Neural cell (in vitro differentiated cells): ENCODE measurements at regions not wholly inside any gene's neighbourhood (a gene's known extent, or its start where the extent isn't known, plus 50 kb on each side); places are given as distances from the start of the nearest gene placed in this dataset.

Experiments used
- H2AFZ ChIP-seq: fragments of 200-600, 300-800 bp; sonication (generic), shearing (Covaris generic); 2 replicates; pipeline ENCODE4 v1.6.0; 2014; ENCODE audit warnings: low read depth, mild to moderate bottlenecking, antibody characterized with exemption, low read length, moderate library complexity
- H3F3A ChIP-seq: fragments of 200-600 bp; shearing (Covaris generic); 2 replicates; pipeline ENCODE4 v1.6.1; 2016; ENCODE audit warnings: mild to moderate bottlenecking, moderate library complexity, mixed read lengths, antibody characterized with exemption, low read length; ENCODE audit not compliant: insufficient read depth, poor library complexity, severe bottlenecking
- H3K27ac ChIP-seq: fragments of 200-600, 300-800 bp; sonication (generic), shearing (Covaris generic); 2 replicates; pipeline ENCODE4 v1.5.1; 2014; ENCODE audit warnings: mild to moderate bottlenecking, low read length, moderate library complexity
- H3K27me3 ChIP-seq: fragments of 300-800, 200-600 bp; sonication (generic), shearing (Covaris generic); 2 replicates; pipeline ENCODE4 v1.6.0; 2014; ENCODE audit warnings: mild to moderate bottlenecking, low read depth, low read length, moderate library complexity; ENCODE audit not compliant: insufficient read depth
- H3K36me3 ChIP-seq: fragments of 300-800, 200-600 bp; sonication (generic), shearing (Covaris generic); 2 replicates; pipeline ENCODE4 v1.5.1; 2014; ENCODE audit warnings: mild to moderate bottlenecking, antibody characterized with exemption, low read length, moderate library complexity; ENCODE audit not compliant: insufficient read depth
- H3K4me2 ChIP-seq: fragments of 300-800, 200-600 bp; sonication (generic), shearing (Covaris generic); 2 replicates; pipeline ENCODE4 v1.6.0; 2014; ENCODE audit warnings: mild to moderate bottlenecking, low read length
- H3K4me3 ChIP-seq: fragments of 300-800, 200-600 bp; sonication (generic), shearing (Covaris generic); 2 replicates; pipeline ENCODE4 v1.5.1; 2014; ENCODE audit warnings: mild to moderate bottlenecking, low read length, moderate library complexity
- H3K79me2 ChIP-seq: fragments of 200-600 bp; shearing (Covaris generic); replicated peaks from 2 replicates; pipeline ENCODE4 v1.6.0; 2014; ENCODE audit warnings: mild to moderate bottlenecking, low read length, moderate library complexity; ENCODE audit not compliant: insufficient read depth
- H3K9ac ChIP-seq: fragments of 300-800, 200-600 bp; sonication (generic), shearing (Covaris generic); 2 replicates; pipeline ENCODE4 v1.6.1; 2016; ENCODE audit warnings: mild to moderate bottlenecking, low read length, mixed read lengths
- H3K9me2 ChIP-seq: fragments of 200-600 bp; shearing (Covaris generic); 2 replicates; pipeline ENCODE4 v1.6.1; 2016; ENCODE audit warnings: mild to moderate bottlenecking, low read length, mixed read lengths; ENCODE audit not compliant: insufficient read depth
- H3K9me3 ChIP-seq: fragments of 200-600, 300-800 bp; sonication (generic), shearing (Covaris generic); 2 replicates; pipeline ENCODE4 v1.6.1; 2016; ENCODE audit warnings: mild to moderate bottlenecking, mixed run types, low read length, moderate library complexity, mixed read lengths
- H4K20me1 ChIP-seq: fragments of 200-600 bp; shearing (Covaris generic); 2 replicates; pipeline ENCODE4 v1.6.1; 2016; ENCODE audit warnings: mild to moderate bottlenecking, mixed run types; ENCODE audit not compliant: insufficient read depth
- EP300 ChIP-seq: fragments of 450-650 bp; conservative IDR thresholded peaks from 2 replicates; pipeline ENCODE4 v1.6.1; 2014; ENCODE audit warnings: antibody characterized with exemption, mild to moderate bottlenecking, moderate library complexity; ENCODE audit not compliant: poor library complexity, severe bottlenecking
- EZH2 ChIP-seq: fragments of 200-600, 300-800 bp; shearing (Covaris generic), sonication (generic); IDR thresholded peaks from 2 replicates; pipeline ENCODE4 v1.6.1; 2014; ENCODE audit warnings: antibody characterized with exemption, low read length, borderline replicate concordance, mild to moderate bottlenecking; ENCODE audit not compliant: insufficient read depth, poor library complexity, severe bottlenecking
- MXI1 ChIP-seq: fragments of 450-650 bp; conservative IDR thresholded peaks from 2 replicates; pipeline ENCODE4 v1.6.1; 2014; ENCODE audit warnings: antibody characterized with exemption, mild to moderate bottlenecking; ENCODE audit not compliant: poor library complexity, severe bottlenecking
- POLR2AphosphoS5 ChIP-seq: IDR thresholded peaks from 2 replicates; pipeline ENCODE4 v1.6.1; 2012
- RAD21 ChIP-seq: fragments of 450-650 bp; conservative IDR thresholded peaks from 2 replicates; pipeline ENCODE4 v1.6.1; 2014; ENCODE audit warnings: antibody characterized with exemption, mild to moderate bottlenecking, moderate library complexity
- SMC3 ChIP-seq: fragments of 450-650 bp; conservative IDR thresholded peaks from 2 replicates; pipeline ENCODE4 v1.6.1; 2014; ENCODE audit warnings: antibody characterized with exemption, mild to moderate bottlenecking, moderate library complexity; ENCODE audit not compliant: poor library complexity
- TAF1 ChIP-seq: IDR thresholded peaks from 2 replicates; pipeline ENCODE4 v1.6.1; 2012; ENCODE audit warnings: low read depth
- TF ChIP-seq, protein P1 (sequence below): fragments of 450-650 bp; IDR thresholded peaks from 2 replicates; pipeline ENCODE4 v1.5.1; 2014; ENCODE audit warnings: antibody characterized with exemption, mild to moderate bottlenecking, moderate library complexity; ENCODE audit not compliant: poor library complexity, severe bottlenecking
- TF ChIP-seq, protein P2 (sequence below): IDR thresholded peaks from 2 replicates; pipeline ENCODE4 v1.6.1; 2012; ENCODE audit warnings: borderline replicate concordance

- Histone ChIP-seq H3K27ac (no peak overlapping the region), H3F3A (no peaks in the 10 kb centered on the region), H2AFZ (no peak overlapping the region), H3K9me3 (no peaks in the 10 kb centered on the region), H3K27me3 (no peaks in the 10 kb centered on the region), H3K36me3 (no peaks in the 10 kb centered on the region), H3K4me3 (no peak overlapping the region), H3K9me2 (no peaks in the 10 kb centered on the region), H3K9ac (no peak overlapping the region), H4K20me1 (no peaks in the 10 kb centered on the region), H3K79me2 (no peaks in the 10 kb centered on the region), H3K4me2 (no peak overlapping the region)
- no peak for TF ChIP-seq TAF1
- TF ChIP-seq RAD21: no peak
- TF ChIP-seq EZH2: no peak
- no peak for TF ChIP-seq POLR2AphosphoS5
- TF ChIP-seq, protein P1, sequence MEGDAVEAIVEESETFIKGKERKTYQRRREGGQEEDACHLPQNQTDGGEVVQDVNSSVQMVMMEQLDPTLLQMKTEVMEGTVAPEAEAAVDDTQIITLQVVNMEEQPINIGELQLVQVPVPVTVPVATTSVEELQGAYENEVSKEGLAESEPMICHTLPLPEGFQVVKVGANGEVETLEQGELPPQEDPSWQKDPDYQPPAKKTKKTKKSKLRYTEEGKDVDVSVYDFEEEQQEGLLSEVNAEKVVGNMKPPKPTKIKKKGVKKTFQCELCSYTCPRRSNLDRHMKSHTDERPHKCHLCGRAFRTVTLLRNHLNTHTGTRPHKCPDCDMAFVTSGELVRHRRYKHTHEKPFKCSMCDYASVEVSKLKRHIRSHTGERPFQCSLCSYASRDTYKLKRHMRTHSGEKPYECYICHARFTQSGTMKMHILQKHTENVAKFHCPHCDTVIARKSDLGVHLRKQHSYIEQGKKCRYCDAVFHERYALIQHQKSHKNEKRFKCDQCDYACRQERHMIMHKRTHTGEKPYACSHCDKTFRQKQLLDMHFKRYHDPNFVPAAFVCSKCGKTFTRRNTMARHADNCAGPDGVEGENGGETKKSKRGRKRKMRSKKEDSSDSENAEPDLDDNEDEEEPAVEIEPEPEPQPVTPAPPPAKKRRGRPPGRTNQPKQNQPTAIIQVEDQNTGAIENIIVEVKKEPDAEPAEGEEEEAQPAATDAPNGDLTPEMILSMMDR: no peak
- TF ChIP-seq, protein P2, sequence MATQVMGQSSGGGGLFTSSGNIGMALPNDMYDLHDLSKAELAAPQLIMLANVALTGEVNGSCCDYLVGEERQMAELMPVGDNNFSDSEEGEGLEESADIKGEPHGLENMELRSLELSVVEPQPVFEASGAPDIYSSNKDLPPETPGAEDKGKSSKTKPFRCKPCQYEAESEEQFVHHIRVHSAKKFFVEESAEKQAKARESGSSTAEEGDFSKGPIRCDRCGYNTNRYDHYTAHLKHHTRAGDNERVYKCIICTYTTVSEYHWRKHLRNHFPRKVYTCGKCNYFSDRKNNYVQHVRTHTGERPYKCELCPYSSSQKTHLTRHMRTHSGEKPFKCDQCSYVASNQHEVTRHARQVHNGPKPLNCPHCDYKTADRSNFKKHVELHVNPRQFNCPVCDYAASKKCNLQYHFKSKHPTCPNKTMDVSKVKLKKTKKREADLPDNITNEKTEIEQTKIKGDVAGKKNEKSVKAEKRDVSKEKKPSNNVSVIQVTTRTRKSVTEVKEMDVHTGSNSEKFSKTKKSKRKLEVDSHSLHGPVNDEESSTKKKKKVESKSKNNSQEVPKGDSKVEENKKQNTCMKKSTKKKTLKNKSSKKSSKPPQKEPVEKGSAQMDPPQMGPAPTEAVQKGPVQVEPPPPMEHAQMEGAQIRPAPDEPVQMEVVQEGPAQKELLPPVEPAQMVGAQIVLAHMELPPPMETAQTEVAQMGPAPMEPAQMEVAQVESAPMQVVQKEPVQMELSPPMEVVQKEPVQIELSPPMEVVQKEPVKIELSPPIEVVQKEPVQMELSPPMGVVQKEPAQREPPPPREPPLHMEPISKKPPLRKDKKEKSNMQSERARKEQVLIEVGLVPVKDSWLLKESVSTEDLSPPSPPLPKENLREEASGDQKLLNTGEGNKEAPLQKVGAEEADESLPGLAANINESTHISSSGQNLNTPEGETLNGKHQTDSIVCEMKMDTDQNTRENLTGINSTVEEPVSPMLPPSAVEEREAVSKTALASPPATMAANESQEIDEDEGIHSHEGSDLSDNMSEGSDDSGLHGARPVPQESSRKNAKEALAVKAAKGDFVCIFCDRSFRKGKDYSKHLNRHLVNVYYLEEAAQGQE: no peak
- TF ChIP-seq SMC3: no peak
- TF ChIP-seq EP300: no peak
- no peak for TF ChIP-seq MXI1
These were observed 372.1 kb upstream of the B3GALT2 start for GRCh38 chr1:193558491-193559028.

GRCh38 chr1:193555662-193556441, 369.4 kb upstream of the B3GALT2 start:
- no peaks in the 10 kb centered on the region for H3K9me3 ChIP-seq
- H3K9me2 ChIP-seq: no peaks in the 10 kb centered on the region
- no peak overlapping the region for H3K27ac ChIP-seq
- H3K36me3 ChIP-seq: no peaks in the 10 kb centered on the region
- TF ChIP-seq POLR2AphosphoS5: no peak
- TF ChIP-seq, protein P2: no peak
- TF ChIP-seq SMC3: no peak
- TF ChIP-seq EP300: no peak
- TF ChIP-seq MXI1: no peak
- H3K4me3 ChIP-seq: no peak overlapping the region
- H3F3A ChIP-seq: no peaks in the 10 kb centered on the region
- no peaks in the 10 kb centered on the region for H3K79me2 ChIP-seq
- no peaks in the 10 kb centered on the region for H4K20me1 ChIP-seq
- H3K4me2 ChIP-seq: no peak overlapping the region
- H3K27me3 ChIP-seq: no peaks in the 10 kb centered on the region
- H3K9ac ChIP-seq: no peak overlapping the region
- no peak overlapping the region for H2AFZ ChIP-seq
